Erythroblast (primary cell): ENCODE measurements at regions not wholly inside any gene's neighbourhood (a gene's known extent, or its start where the extent isn't known, plus 50 kb on each side); places are given as distances from the start of the nearest gene placed in this dataset.
"Not testable (repeated sequence)": the region's sequence is repeated elsewhere in the genome, so short reads cannot be mapped to it uniquely, and the experiment has no call there.

Experiments
- DNase-seq, 2 experiments: peaks; one replicate each; lab custom pipeline; 2025; lab: John Stamatoyannopoulos, UW
- GATA1 ChIP-seq: IDR thresholded peaks from 2 replicates; pipeline ENCODE4 v1.6.1; 2011; ENCODE audit warnings: low read depth, mild to moderate bottlenecking, control low read depth, low read length, moderate library complexity
- POLR2A ChIP-seq: IDR thresholded peaks from 2 replicates; pipeline ENCODE4 v1.6.1; 2011; ENCODE audit warnings: mild to moderate bottlenecking, low read length

DNA sequence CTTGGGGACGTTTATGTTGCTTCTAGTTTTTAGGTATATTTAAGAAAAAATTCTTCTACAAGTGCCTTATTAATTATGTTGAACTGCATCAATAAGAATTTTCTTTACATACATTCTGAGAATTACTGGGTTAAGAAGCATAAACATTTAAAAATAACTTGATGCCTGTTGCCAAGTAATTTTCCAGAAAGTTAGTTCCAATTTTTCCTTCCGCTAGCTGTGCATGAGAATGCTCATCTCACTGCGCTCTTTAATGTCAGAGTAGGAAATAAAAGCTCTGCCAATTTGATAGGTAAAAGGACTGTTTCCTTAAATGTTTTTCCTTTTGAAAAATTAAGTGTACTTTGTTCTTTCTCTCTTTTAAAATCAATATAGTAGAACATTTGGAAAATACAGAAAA lies 113.1 kb upstream of the ZBED5 start:
- no peak for DNase-seq
- no peak for TF ChIP-seq POLR2A
- no peak for TF ChIP-seq GATA1

DNA sequence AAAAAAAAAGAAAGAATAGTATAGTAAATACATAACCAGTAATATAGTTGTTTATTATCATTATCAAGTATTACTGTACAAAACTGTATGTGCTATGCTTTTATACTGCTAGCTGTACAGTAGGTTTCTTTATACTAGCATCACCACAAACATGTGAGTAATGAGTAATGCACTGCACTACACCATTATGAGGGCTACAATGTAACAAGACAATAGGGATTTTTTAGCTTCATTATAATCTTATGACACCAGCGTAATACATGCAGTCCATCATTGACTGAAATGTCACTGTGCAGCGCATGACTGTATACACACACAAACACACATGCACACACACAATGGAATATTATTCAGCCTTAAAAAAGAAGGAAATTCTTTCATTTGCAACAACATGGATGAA lies 111.5 kb upstream of the ZBED5 start:
- no peak for DNase-seq
- TF ChIP-seq POLR2A (no peak), GATA1 (no peak)

DNA sequence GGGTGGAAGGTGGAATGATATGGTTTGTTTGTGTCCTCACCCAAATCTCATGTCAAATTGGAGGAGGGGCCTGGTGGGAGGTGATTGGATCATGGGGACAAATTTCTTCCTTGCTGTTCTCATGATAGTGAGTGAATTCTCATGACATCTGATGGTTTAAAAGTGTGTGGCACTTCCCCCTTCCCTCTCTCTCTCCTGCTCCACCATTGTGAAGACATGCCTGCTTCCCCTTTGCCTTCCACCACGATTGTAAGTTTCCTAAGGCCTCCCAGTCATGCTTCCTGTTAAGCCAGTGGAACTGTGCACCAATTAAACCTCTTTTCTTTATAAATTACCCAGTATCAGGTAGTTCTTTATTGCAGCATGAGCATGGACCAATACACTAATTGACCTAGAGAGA lies 99.0 kb upstream of the ZBED5 start:
- not testable (repeated sequence) for DNase-seq

DNA sequence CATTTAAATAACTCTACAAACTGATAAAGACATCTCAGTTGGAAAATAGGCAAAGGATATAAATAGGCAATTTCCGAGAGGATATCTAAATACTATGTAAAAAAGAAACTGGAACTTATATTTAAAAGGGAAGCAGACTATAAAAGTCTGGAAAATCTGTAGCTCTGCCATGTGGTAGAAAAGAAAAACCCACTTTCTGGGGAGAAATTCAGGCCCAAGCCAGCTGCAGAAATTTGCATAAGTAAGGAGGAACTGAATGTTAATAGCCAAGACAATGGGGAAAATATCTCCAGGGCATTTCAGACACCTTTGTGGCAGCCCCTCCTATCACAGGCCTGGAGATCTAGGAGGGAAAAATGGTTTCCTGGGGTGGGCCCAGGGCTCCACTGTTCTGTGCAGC lies 97.8 kb upstream of the ZBED5 start:
- no peak for TF ChIP-seq GATA1
- no peak for TF ChIP-seq POLR2A
- DNase-seq, result no peak

DNA sequence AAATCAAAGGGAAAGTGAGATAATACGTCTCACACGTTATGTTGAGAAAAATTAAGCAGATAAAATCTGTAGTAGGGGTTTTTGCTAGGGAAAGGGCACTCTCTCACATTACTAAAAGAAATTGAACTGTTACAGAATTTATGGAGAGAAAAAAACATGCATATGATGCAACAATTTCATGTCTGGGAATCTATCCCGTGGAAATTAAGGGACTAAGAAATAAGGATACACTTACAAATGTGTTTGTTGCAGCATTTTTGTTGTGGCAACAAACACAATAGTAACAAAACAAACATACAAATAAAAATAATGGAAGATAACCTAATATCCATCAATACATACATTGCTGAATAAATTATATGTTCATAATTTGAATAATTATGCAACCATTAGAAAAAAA lies 96.3 kb upstream of the ZBED5 start:
- no peak for DNase-seq
- TF ChIP-seq POLR2A (no peak), GATA1 (no peak)

DNA sequence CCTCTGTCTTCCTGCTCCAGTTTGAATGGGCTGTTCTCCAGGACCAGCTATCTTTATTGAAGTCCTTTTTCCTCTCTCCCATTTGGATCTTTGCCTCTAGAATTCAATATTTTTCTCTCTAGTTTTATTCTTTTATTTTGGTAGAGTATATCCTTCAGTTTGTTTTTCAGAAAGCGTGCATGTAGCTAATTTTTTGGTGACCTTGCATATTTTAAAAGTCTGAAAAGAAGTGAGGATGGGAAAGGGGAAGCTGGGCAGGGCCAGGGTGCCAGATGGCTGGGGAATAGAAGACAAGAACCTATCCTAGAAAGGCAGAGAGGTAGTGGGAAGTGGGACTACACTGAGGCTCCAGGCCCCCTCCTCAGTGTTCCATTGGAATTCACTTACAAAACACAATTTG lies 95.0 kb upstream of the ZBED5 start:
- TF ChIP-seq GATA1 (no peak), POLR2A (no peak)
- DNase-seq, result no peak

DNA sequence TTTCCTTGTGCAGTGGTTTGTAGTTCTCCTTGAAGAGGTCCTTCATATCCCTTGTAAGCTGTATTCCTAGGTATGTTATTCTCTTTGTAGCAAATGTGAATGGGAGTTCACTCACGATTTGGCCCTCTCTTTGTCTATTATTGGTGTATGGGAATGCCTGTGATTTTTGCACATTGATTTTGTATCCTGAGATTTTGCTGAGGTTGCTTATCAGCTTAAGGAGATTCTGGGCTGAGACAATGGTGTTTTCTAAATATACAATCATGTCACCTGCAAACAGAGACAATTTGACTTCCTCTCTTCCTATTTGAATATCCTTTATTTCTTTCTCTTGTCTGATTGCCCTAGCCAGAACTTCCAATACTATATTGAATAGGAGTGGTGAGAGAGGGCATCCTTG lies 90.1 kb upstream of the ZBED5 start:
- not testable (repeated sequence) for DNase-seq

DNA sequence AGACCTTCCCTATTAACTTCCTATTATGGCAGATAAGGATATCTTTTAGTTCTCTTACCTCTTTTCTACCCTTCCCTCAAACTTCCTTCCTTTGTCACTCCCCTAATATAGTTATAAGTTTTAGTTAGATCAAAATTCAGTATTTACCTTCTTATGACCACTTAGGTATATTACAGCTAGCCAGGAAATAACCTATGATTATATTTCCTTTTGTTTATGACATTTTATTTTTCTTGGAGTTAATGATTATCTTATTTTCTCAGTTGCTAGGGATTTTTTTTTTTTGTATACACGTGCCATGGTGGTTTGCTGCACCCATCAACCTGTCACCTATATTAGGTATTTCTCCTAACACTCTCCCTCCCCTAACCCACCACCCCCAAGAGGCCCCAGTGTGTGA lies 88.2 kb upstream of the ZBED5 start:
- TF ChIP-seq POLR2A (no peak), GATA1 (no peak)
- DNase-seq, result no peak

DNA sequence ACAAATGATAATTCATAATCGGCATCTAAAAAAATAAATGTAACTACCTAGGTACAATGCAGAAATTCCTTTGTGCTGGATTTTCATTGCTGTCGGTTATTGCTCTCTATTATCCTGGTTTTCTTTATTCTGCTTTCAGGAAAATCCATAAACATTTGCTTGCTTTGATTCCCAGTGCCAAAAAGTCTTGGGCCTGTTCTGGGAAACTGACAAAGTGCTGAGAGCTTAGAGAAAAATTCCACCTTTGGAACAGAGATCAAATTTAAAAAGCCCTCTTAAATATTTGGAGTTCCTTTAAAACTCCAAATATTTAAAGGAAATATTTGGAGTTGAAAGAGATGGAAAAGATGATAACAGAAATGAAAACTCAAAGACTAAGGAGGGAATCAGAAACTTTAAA lies 87.3 kb upstream of the ZBED5 start:
- no peak for TF ChIP-seq GATA1
- TF ChIP-seq POLR2A, result no peak
- no peak for DNase-seq

DNA sequence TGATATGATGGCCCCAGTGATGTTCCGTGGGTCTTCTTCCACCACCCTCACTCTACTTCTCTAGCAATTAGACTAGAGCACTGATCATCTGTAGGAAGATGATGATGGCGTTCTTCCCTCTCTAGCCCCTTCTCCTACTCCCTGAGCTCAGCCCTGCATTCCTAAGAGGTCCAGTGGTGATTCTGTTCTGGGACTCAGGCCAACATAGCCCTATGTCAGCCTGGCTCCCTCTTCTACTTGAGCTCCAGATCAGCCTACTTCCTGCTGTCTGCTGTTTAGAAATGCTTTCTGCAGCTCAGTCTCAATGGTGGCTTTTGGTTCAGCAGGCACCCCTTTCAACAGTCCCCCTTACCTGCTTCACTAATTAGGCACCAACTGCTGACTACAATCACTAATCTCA lies 86.1 kb upstream of the ZBED5 start:
- DNase-seq, result no peak
- TF ChIP-seq GATA1, result no peak
- TF ChIP-seq POLR2A, result no peak

DNA sequence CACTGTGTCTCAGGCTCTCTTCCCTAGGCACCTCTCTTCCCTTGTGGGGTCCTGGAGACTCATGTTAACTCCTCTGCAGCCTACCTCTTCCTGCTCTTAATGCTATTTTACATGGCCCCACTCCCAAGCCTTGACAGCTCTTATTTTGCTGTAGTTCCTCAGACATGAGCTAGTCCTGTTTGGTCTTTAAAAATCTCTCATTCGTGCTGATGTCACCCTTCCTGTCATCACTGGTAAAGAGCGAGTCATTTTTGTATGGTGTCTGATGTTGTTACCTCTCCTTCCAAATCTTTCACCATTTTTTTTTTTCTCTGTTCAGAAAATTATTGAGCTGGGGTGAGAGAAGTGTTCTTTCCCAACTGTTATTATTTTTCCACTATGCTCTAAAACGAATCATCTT lies 84.8 kb upstream of the ZBED5 start:
- TF ChIP-seq GATA1 (no peak), POLR2A (no peak)
- peak in 1 of 2 experiments; percentile 19 for DNase-seq

DNA sequence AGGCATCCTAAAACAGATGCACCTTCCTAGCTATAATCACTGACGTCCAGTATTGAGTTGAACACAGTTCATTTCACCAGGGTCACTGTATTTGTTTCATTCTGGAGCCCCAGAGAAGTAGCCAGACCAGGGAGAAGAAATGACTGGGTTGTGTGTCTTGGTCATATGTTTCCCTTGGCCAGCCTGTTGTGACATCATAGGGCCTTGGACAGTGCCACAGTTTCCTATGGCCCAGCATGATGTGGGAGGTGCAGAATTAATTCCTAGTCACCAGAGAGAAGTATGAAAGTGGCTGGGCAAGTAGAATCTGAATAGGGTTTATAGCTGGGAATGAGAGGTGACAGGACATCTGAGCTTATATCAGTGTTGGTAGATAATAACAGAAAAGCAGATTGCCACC lies 84.0 kb upstream of the ZBED5 start:
- DNase-seq, result no peak
- TF ChIP-seq POLR2A (no peak), GATA1 (no peak)

DNA sequence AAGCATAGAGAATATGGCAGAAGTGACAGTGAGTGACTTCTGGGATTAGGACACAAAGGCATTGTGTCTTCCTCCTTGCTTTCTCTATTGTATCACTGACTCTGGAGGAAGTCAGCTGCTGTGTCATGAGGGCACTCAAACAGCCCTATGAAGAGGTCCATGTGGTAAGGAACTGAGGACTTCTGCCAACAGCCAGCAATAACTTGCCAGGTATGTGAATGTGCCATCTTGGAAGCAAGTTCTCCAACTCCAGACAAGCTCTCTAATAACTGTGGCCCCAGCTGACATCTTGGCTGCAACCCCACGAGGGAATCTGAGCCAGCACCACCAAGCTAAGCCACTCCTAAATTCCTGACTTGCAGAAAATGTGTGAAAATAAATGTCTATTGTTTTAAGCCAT lies 83.6 kb upstream of the ZBED5 start:
- TF ChIP-seq GATA1, result no peak
- TF ChIP-seq POLR2A, result no peak
- no peak for DNase-seq

DNA sequence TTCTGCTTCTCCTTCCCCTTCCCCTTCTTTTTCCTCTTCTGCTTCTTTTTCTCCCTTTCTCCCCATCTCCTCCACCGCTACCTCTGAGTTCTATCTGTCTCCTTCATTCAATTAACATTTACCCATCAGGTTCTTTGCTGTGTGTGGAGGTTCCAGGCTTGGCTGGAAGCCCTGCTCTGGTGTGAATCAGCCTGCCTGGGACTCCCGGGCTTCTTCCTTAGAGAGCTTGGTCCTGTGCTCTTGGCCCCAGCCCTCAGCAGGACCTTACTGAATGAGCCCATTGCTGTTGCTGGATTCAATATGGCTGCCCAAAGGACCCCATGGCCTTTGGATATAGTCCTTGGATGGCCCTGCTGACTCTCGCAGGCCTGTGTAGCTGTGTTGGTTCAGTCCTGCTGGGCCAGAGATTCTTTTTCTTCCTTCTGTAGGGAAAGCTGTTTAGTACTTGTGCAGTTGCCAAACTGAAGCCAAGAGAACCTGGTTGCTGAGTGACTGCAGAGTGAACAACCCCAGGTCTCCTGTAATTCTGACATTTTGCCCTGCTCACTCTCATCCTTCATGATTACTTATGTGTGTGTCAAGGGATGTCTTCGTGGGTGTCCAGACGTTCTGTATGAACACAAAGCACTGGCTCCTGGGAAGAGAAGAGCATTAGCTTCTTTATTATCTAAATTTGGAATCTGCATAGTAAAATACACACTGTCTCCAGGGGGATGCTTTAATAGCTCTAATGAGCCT lies 81.0 kb upstream of the ZBED5 start:
- TF ChIP-seq POLR2A (no peak), GATA1 (no peak)
- DNase-seq, result no peak

DNA sequence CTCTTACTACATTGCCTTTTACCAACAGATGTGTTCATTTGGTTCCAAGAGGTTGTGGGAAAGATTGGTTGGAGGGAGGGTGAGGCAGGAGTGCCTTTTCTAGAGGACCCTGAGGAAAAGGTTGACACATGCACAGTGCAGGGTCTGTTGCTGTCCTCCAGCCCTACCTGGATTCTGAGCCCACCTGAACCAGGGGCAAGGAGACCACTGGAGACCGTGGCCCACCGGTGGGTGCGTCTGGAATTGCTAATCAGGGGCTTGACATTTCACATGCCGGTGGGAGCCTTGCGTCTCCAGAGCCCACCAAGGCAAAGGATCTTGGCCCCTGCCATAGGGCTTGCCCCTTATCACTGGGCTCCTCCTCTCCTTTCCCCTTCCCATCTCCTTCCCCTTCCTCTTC lies 80.4 kb upstream of the ZBED5 start:
- DNase-seq, result no peak
- TF ChIP-seq POLR2A, result no peak
- no peak for TF ChIP-seq GATA1

DNA sequence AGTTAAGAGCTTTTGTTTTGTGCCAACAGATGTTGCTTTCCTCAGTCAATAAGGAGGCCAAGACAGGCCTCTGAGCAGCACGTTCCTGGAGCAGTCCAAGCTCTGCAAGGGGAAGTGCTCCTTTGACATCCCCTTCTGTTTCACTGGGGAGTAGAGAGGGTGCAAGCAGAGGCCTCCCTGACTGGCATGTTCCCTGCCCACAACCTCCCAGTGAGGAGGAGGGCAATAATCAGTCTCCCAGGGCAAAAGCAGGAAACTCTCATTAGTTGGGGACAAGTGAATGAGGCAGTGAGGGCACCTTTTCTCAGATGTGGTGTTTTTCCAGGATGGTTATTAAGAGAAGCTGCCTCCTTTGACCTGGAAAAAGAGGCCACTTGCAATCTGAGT lies 79.5 kb upstream of the ZBED5 start:
- no peak for DNase-seq
- TF ChIP-seq POLR2A, result no peak
